Activated CD4-positive, alpha-beta T cell treated with anti-CD3 and anti-CD28 coated beads for 48 hours (primary cell): ENCODE measurements at regions not wholly inside any gene's neighbourhood (a gene's known extent, or its start where the extent isn't known, plus 50 kb on each side); places are given as distances from the start of the nearest gene placed in this dataset.
"Not testable (repeated sequence)": the region's sequence is repeated elsewhere in the genome, so short reads cannot be mapped to it uniquely, and the experiment has no call there.

ENCODE experiments used
- DNase-seq: peaks from one replicate; pipeline ENCODE4 v3.0.0-alpha.2; 2020

DNA sequence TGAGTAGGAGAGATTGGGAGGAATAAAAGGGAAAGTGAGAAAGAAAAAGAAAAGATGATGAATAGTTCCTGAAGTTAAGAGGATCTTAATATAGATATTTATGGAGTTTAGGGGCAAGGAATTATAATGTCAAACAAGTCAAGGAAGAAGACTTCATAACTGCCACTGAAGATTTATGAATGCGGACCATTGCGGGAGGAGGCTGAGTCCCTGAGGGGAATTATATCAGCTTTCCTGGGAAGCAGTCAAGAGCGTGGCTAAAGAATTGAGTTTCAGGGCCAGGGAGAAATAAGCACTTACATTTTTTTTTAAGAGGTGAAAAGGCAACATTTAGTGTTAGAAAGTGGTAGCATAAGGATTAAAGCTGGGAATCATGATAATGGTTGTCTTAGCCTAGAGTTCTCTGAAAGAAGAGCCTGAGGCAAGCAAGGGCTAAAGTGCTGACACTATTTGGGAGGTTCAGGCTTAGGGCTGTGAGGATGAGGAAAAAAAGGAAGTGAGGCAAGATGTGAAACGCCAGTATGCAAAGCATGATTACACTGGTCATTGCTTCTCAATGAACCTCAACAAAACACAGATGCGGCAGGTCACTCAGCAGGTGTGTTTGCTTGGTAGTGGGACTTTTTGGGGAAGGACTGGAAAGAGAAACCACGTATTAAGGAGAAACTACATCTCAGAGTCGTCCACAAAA is 217.1 kb downstream of the SLC4A3 start:
- no peak for DNase-seq

- DNase-seq, result no peak
These were observed 221.5 kb downstream of the SLC4A3 start for GRCh38 chr2:219848882-219849281.

DNA sequence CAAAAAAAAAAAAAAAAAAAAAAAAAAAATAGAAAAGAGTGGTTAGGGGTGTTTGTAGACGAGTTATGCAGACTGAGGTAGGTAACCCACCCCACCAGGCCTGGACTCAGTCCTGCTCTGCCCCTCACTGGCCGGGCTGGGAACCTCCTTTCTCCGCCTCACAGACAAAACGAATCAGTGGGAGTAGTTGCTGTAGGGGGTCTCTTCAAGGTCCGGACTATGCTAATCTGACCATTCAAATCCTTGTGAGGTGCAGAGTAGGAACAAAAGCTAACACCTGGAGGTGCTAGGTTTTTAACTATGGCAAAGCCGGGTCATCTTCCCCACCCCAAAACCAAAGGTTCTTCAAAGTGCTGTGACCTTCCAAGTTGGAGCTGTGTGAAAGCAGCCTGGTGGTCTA is 223.7 kb downstream of the SLC4A3 start:
- DNase-seq, result no peak

- no peak for DNase-seq
These were observed 224.5 kb downstream of the SLC4A3 start for GRCh38 chr2:219851801-219852481.

GRCh38 chr2:219852626-219853025 is 225.2 kb downstream of the SLC4A3 start:
- DNase-seq, result no peak

DNA sequence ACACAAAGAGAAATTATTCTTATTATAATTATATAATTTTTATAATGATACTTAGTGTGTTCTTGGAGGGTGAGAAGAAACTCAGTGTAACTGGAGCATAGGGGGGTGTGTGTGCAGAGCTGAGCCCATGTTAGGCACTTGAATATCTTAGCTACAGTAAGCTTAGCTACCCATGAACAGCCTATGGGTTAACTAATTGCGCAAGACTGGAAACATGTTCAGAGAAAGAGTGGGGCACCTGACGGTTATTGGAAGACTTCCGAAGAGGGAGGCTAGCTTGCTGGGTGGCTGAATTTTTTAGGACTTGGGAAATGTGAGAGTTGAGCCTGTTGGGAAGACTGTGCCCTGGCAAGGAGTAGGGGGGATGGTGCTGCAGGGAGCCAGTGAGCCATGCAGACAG is 229.2 kb downstream of the SLC4A3 start:
- no peak for DNase-seq

DNA sequence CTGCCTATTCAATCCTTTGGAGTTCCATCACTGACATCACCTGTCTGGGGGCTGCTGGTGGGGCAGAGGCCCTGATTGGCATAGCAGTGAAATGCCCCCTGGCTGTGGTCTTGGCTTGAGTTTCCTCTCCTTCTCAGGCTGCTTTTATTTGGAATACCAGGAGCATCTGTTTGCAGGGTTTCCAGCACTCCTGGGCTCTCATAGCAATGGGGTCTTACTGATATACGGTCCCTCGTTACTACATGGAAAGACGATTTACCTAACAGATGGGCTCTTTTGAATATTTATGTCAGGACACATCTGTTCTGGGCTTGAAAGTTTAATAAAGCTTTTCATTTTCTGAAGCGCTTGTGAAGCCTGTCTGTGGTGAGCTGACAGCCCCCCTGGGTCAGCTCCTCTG is 230.3 kb downstream of the SLC4A3 start:
- DNase-seq, result no peak

DNA sequence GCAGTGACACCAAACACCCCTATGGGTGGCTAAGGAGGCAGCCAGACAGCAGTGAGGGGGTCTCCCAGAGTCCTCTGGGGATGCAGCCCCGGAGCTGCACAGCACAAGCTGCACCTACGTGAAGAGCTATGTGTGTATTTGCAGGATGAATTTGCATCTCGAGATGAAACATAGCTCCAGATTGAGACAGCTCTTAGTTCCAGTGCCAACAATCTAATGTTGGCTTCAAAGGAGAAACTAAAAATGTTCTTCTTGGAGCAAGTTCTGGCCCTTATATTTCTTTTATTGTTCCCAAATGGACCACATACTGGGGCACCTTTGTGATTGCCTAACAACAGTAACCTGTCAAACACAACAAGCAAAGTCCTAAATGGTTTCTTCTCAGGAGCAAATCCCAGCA is 233.9 kb downstream of the SLC4A3 start:
- DNase-seq, result no peak

DNA sequence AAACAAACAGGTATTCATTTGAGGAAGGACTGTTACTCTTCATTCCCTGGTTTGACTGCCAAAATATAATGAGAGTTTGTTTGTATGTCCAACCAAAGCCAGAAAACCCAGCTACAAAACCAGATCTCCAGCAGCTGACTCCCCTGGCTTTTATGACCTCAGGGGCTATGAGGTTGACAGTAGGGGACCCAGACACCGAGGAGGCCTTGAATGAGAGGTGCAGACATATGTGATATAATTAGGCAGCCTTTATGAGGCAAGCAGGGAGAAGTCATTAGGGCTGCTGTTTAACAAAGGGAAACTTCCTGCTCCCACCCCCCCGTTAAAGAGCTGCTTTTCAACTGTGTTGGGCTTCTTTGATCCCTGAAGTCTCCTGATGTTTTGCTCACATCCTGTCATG is 236.7 kb downstream of the SLC4A3 start:
- no peak for DNase-seq

- DNase-seq, result no peak
These were observed 241.2 kb downstream of the SLC4A3 start for GRCh38 chr2:219868635-219869034.

- DNase-seq, result no peak
These were observed 242.6 kb downstream of the SLC4A3 start for GRCh38 chr2:219870041-219870440.

GRCh38 chr2:219871351-219871750 is 243.9 kb downstream of the SLC4A3 start:
- DNase-seq, result no peak

GRCh38 chr2:219875036-219875435 is 247.6 kb downstream of the SLC4A3 start:
- DNase-seq, result no peak

DNA sequence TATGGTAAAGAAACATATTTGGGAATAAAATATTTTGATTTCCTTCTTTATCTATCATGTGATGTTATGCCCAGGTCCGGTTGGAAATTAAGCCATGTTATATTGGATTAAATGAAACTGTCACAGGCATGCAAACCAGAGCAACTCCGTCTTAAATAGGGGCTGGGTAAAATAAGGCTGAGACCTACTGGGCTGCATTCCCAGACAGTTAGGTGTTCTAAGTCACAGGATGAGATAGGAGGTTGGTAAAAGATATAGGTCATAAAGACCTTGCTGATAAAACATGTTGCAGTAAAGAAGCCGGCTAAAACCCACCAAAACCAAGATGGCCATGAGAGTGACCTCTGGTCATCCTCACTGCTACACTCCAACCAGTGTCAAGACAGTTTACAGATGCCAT is 248.6 kb downstream of the SLC4A3 start:
- DNase-seq, result not testable (repeated sequence)

DNA sequence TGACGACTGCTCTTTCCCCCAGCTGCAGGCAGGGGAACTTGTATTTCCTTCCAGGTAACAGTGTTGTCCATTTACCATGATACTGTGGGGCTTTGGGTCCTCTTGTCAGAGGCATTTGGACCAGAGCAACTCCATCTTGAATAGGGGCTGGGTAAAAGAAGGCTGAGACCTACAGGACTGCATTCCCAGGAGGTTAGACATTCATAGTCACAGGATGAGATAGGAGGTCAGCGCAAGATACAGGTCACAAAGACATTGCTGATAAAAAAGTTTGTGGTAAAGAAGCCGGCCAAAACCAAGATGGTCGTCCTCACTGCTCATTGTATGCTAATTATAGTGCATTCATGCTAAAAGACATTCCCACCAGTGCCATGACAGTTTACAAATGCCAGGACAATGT is 249.5 kb downstream of the SLC4A3 start:
- no peak for DNase-seq

DNA sequence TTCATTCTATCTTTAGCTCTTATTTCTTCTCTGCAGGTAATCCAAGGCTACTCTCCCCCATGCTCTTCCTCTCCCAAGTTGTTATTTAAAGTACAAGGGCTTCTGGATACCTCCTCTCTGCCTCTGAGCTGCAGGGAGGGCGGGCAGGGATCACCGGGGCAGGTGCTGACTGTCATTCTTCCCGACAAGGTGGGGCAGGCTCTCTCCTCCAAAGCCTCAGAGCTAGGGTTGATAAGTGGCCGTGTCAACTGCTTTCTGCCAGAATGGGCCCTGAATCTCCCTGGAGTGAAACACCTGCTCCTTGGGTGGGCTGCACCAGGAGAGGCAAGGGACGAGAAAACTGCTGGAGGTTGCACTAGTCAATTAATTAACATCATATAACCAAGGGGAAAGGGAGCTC is 250.3 kb downstream of the SLC4A3 start:
- no peak for DNase-seq

DNA sequence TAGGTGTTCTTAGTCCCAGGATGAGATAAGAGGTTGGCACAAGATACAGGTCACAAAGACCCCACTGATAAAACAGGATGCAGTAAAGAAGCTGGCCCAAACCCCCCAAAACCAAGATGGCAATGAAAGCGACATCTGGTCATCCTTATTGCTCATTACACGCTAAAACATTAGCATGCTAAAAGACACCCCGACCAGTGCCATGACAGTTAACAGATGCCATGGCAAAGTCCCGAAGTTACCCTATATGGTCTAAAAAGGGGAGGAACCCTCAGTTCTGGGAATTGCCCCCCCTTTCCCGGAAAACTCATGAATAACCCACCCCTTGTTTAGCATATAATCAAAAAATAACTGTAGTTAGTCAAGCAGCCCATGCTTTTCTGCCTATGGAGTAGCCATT is 251.1 kb downstream of the SLC4A3 start:
- DNase-seq, result no peak

DNA sequence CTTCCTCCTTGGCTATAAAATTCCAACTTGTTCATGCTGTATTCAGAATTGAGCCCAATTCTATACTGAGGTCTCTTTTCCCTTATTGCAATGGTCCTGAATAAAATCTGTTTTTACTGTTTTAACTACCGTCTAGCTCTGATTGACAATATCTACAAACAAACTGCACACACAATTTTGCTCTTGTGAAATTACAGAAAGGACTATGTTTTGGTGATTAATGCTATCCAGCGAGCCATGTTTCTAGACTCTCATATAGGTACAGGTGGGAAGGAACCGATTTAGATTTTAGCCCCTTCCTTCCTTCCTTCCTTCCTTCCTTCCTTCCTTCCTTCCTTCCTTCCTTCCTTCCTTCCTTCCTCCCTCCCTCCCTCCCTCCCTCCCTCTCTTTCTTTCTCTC is 254.4 kb downstream of the SLC4A3 start:
- no peak for DNase-seq

DNA sequence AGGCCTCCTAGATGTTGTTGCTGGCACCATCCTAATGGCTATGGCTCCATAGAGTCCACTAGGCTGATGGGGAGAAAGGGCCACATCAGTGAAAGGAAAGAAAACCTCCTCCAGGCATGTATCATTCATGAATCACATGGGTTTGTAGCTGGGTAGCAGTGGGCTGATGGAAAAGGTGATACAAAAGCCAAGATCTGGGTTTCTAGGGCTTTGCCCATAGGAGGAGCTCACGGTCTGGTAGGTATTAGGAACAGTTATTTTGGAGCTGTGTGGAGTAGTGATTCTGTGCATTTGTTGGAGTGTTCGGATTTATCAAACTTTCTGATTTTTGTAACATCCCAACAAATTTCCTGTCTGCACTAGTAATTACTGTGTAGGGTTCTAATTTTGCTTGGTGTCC is 259.2 kb downstream of the SLC4A3 start:
- no peak for DNase-seq

- DNase-seq, result no peak
These were observed 260.4 kb downstream of the SLC4A3 start for GRCh38 chr2:219887870-219888269.

- no peak for DNase-seq
These were observed 266.1 kb downstream of the SLC4A3 start for GRCh38 chr2:219893541-219893940.

DNA sequence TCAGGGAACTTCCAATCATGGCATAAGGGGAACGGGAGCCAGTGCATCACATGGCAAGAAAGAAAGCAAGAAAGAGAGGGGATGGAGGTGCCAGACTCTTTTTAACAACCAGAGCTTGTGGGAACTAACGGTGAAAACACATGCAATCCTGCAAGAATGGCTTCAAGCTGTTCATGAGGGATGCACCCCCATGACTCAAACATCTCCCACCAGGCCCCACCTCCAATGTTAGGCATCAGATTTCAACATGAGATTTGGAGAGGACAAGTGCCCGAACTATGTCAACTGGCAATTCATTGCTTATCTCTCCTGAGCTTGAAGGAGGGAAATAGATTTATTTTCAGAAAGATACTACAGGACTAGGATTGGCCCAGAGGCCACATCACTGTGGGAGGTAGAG is 270.0 kb downstream of the SLC4A3 start:
- no peak for DNase-seq

DNA sequence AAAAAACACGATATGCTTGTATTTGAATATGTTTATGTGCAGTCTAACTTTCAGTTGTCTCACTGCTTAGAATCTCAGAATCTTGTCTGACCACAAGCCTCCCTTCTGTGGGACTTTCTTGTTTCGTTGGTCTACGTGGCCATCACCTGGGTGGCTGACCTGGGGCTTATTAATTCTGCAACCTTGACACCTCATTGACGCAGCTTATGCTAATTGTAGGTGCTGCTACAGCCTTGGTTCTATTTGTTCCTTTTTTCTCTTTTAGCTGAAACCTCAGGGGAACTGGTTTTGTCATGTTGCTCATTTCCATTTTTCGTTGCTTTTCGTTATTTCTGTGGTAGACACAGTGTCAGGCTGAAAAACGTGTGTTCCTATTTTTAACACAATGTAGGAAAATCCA is 273.7 kb downstream of the SLC4A3 start:
- no peak for DNase-seq

- DNase-seq, result no peak
These were observed 275.6 kb downstream of the SLC4A3 start for GRCh38 chr2:219902891-219903552.
